SIG-M5 treated with dmso at 0.1 percent for 504 hours (cell line): ENCODE measurements at regions not wholly inside any gene's neighbourhood (a gene's known extent, or its start where the extent isn't known, plus 50 kb on each side); places are given as distances from the start of the nearest gene placed in this dataset.

Experiments
- DNase-seq: peaks from one replicate; lab custom pipeline; 2025; ENCODE audit not compliant: unreplicated experiment; lab: John Stamatoyannopoulos, UW

GRCh38 chr9:87236546-87236945 lies 261.1 kb upstream of the DAPK1 start:
- DNase-seq = no peak

DNA sequence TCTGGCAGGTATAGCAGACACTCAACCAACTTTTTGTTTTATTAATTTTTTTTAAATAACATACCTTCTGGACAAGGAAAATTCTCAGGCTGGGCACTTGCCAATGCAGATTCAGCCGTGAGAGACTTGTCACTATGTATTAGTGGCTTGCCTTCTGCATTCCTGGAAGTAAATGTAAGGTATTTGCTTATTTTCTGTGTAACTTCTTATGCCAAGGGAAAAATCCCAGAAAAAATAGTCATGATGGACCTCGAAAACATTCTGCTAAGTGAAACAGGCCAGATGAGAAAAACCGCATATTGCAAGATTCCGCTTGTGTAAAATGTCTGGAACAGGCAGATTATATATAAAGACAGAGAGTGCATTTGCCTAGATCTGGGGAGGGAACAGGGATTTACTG lies 260.3 kb upstream of the DAPK1 start:
- no peak for DNase-seq

GRCh38 chr9:87238545-87238944 lies 259.1 kb upstream of the DAPK1 start:
- no peak for DNase-seq

- DNase-seq = no peak
Measured at GRCh38 chr9:87239312-87239711, 258.4 kb upstream of the DAPK1 start.

DNA sequence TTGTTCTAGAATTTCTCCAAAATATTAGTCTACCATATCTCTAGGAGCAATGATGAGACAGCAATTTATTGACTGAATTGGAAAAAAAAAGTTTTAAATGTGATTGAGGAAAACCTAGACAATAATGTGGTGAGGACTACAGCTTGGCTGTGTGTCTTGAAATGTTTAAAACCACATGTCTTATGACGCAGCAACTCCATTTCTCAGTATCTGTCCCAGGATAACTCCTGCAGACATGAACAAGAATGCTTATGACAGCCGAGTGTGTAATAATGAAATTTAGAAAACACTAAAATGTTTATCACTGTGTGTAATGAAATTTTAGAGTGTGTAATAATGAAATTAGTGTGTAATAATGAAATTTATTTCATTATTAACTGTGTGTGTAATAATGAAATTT lies 254.1 kb upstream of the DAPK1 start:
- no peak for DNase-seq

DNA sequence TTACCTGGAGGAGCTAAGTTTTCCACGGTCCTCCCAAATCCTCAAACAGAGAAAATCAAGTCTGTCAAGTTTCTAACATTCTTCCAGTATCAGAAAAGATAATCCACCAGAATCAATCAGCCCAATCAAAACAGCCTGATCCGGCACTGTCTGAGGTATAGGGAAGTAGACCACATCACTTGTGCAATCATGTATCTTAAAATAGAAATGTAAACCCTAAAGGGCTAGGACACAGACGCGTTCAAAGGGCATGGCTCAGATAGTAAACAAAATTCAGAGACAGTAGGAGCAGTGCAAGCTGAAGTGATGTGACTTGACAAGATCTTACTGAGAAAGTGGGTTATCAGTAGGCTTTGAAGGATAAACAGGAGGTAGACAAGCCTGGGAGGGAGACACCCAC lies 252.4 kb upstream of the DAPK1 start:
- no peak for DNase-seq

DNA sequence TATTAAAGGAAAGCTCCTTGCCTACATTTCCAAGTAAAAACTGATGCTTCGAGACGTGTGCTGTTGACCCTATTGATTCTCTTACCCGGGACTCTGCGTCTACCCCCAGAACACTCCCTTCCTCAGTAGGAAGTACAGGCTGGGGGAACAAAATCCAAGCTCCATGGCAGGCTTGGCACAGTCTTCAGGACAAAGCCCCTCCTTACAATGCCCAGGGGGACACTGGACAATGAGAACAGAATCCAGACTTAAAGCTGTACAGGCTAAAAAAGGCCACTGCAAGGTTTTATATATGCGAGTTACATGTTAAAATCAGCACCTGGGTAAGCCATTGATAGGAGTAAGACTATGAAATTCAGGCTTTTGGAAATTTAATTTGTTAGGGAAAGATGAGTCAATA lies 250.6 kb upstream of the DAPK1 start:
- DNase-seq = no peak

DNA sequence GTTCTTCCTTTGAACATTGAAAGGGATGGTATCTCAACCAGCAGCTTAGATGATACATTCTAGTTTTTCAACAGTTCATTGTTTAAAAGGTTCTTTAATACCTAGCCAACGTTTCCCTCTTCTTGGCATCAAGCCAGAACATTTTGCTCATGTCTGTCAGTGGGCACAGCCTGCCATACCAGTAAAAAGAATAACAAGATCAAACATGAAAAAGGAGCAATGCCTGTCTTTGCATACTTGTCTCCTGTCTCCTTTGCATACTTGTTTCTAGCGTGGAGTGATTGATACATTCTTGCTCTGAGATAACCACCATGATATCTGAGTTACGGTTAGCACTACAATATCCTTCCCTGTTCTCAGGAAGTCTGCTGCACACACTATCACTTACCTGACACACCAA lies 248.6 kb upstream of the DAPK1 start:
- DNase-seq = no peak

DNA sequence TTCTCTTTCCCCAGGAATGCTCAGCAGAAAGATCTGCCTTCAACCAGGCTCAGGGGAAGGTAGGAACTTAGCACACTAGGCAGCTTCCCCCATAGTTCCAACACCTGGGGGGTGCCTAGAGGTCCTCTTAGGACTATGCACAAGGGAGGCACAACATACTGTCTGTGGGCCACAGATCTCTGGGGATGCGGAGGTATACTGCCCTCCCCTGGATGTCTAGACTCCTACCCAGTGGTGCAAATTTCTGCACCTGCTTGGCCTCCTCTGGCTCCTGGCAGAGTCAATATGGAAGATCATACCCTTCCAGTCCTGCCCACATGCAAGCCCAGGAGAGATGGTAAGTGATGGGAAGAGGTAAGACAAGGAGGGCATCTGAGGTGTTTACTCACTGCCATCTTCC lies 247.5 kb upstream of the DAPK1 start:
- no peak for DNase-seq

GRCh38 chr9:87255431-87256155 lies 242.1 kb upstream of the DAPK1 start:
- no peak for DNase-seq

GRCh38 chr9:87256973-87257372 lies 240.7 kb upstream of the DAPK1 start:
- DNase-seq = no peak

- no peak for DNase-seq
Measured at GRCh38 chr9:87259543-87260518, 237.8 kb upstream of the DAPK1 start.

- no peak for DNase-seq
Measured at GRCh38 chr9:87263291-87263690, 234.4 kb upstream of the DAPK1 start.

- DNase-seq = no peak
Measured at GRCh38 chr9:87266697-87267096, 231.0 kb upstream of the DAPK1 start.

- DNase-seq = no peak
Measured at GRCh38 chr9:87267251-87268070, 230.2 kb upstream of the DAPK1 start.

DNA sequence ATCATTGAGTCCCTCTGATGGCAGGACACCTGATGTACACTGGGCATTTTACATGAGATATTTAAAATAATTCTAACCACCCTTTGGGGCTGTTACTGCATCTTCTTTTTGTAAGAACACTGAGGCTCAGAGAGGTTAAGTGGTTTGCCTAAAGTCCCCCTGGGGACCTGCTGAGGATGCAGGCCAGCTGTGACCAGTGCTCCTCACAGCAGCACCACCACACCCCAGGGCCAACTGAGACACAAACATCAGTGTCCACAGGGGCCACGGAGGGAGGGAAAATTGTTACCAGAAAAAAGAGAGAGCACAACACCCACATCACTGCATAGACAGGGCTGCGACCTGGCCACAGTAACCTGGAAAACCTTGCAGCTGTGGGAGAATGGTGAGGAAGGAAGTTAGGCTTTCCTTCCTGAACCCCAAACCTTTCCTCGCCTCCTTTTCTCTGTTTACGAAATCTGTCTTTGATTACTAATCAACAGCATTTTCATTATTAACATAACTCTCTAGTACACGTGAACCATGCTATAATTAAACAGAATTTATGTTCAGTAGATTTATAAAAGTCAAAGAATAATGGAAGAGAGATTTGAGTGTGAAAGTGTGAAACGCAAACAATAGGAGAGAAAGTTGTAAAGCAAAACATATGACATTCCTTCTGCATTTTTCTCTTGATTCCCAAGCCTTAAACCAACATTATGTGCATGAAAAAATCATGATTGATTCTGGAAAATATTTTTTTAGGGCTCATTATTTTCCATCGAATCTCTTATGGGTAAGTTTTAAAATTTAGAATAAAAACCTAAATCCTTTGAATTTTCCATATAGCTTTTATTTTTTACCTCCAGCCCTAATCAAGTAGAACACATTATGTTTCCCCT lies 228.1 kb upstream of the DAPK1 start:
- no peak for DNase-seq

DNA sequence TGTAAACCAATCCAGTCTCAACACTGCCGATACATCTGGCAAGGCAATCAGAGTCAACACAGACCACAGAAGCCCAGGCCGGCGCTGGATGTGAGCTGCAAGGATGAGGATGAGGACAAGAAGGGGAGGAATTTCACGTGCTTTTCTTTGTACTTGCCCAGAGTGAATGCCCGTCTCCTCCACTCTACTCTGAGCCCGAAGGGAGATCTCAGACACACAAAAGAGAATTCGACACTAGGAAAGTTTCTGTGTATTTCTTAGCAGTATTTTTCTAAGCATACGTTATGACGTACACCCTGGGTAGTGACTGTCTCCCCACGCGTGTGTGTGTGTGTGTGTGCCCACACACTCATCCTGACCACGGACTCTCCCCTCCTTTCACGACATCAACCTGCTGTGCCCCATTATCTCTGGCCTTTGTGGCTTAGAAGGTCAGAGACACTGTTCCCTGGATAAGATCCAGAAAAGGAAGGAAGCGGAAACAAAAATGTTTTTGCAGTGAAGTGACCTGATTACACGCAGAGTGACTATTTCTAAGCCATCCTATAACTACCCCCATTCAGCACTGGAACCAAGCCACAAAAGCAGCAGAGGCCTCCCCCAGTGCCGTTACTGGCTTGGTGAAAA lies 227.3 kb upstream of the DAPK1 start:
- no peak for DNase-seq

- no peak for DNase-seq
Measured at GRCh38 chr9:87270848-87271234, 226.8 kb upstream of the DAPK1 start.

GRCh38 chr9:87271696-87272477 lies 225.8 kb upstream of the DAPK1 start:
- DNase-seq = no peak
